ENCODE measurements at regions not wholly inside any gene's neighbourhood (a gene's known extent, or its start where the extent isn't known, plus 50 kb on each side); places are given as distances from the start of the nearest gene placed in this dataset.

DNA sequence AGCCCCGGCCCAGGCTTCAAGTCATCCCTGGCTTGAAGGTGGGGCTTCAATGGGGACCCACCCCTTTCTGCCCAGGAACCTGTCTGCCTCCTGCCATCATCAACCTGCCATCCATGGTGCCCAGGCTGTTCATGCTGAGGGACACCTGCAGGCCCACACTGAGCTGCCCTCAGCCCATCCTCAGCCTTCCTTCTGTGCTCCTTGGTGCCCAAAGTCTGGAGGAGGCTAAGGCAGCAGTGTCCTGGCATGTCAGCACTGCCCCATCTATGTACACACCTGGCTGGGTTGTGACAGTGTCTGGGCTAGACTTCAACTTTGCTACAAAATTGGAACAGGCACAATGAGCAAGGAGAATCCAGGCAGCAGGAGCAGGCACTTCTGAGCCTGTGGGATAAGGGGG is 745.3 kb upstream of the EPHA6 start:
- no peaks in the 10 kb centered on the region for H3K27me3 ChIP-seq (replicated peaks in 1 of 4; ENCODE audit: control insufficient read depth in 3 of 4, extremely low read depth in 1 of 4, insufficient read depth in 3 of 4, low read length in 3 of 4)
- no peak overlapping the region for H2BK20ac ChIP-seq (ENCODE audit: low read length)
- H3K18ac ChIP-seq (ENCODE audit: extremely low read depth, low read length): no peak overlapping the region
- H3K9ac ChIP-seq (replicated peaks in 1 of 4; ENCODE audit: extremely low read depth in 1 of 4, low read depth in 3 of 4, low read length in 3 of 4): no peak overlapping the region
- H3K79me2 ChIP-seq (ENCODE audit: control insufficient read depth in 1 of 2, insufficient read depth in 2 of 2, low read length in 2 of 2): no peaks in the 10 kb centered on the region
- no peak overlapping the region for H2BK120ac ChIP-seq (replicated peaks; ENCODE audit: low read depth, low read length)
- no peak overlapping the region for H2BK12ac ChIP-seq (ENCODE audit: low read depth, low read length)
- H4K20me1 ChIP-seq (replicated peaks in 1 of 2; ENCODE audit: control insufficient read depth in 1 of 2, insufficient read depth in 2 of 2, low read length in 2 of 2): no peaks in the 10 kb centered on the region
- no peak overlapping the region for H3K56ac ChIP-seq (replicated peaks; ENCODE audit: insufficient read length, low read depth, low read length)
- H3K36me3 ChIP-seq (ENCODE audit: control insufficient read depth in 2 of 4, insufficient read depth in 4 of 4, low read length in 3 of 4): no peaks in the 10 kb centered on the region
- H3K14ac ChIP-seq (ENCODE audit: insufficient read length): no peak overlapping the region
- H2BK5ac ChIP-seq (ENCODE audit: low read depth, low read length): no peak overlapping the region
- H2BK15ac ChIP-seq (ENCODE audit: low read length): no peak overlapping the region
- no peaks in the 10 kb centered on the region for H3K9me3 ChIP-seq (ENCODE audit: insufficient read depth in 2 of 2, low read depth in 1 of 2, low read length in 1 of 2)
- ChIA-PET CTCF (ENCODE audit: partially characterized antibody) (interaction anchor here (0.5 to 1.1 kb wide), 2 partner anchors 33 to 45 kb away, joined by 3 to 4 read pairs; no protein-coding TSS in a partner anchor), POLR2A (ENCODE audit: partially characterized antibody) (no interaction called here)
- H3K4me3 ChIP-seq (ENCODE audit: extremely low read depth in 1 of 4, insufficient read depth in 2 of 4, low read depth in 3 of 4, low read length in 4 of 4): no peak overlapping the region
- no peaks in the 10 kb centered on the region for H3K79me1 ChIP-seq (ENCODE audit: low read depth, low read length)
- WGBS, 2 experiments (ENCODE audit: extremely low coverage in 1 of 2, insufficient coverage in 1 of 2, insufficient read length in 1 of 2, insufficient replicate concordance in 2 of 2, low coverage in 1 of 2, low lambda C conversion rate in 2 of 2, missing lambda C conversion rate in 1 of 2): 91% methylated on average over 1 of the region's 1 CpG; no CpG with 5 or more reads in 1 of the 2 experiments
- H3K4me1 ChIP-seq (replicated peaks in 1 of 4; ENCODE audit: control insufficient read depth in 3 of 4, insufficient read depth in 4 of 4, low read length in 3 of 4): no peaks in the 10 kb centered on the region
- no peak for FAIRE-seq
- H3K23ac ChIP-seq (ENCODE audit: insufficient read length): no peak overlapping the region
- H2AFZ ChIP-seq (ENCODE audit: low read length): no peak overlapping the region
- no peak overlapping the region for H2AK5ac ChIP-seq (ENCODE audit: low read depth, low read length)
- H4K5ac ChIP-seq (ENCODE audit: insufficient read length, low read depth, low read length): no peak overlapping the region
- no peaks in the 10 kb centered on the region for H3K23me2 ChIP-seq (ENCODE audit: low read depth, low read length)
- no peak overlapping the region for H3K4me2 ChIP-seq (ENCODE audit: insufficient read depth in 1 of 2, low read depth in 2 of 2, low read length in 2 of 2)
- H3K27ac ChIP-seq (ENCODE audit: low read depth, low read length): no peak overlapping the region
- H4K91ac ChIP-seq (replicated peaks; ENCODE audit: insufficient read length, low read length): no peak overlapping the region
- H4K8ac ChIP-seq (ENCODE audit: extremely low read depth, insufficient read depth, low read length): no peak overlapping the region; the same call in 1 of the 2 replicates
- H3K4ac ChIP-seq (replicated peaks; ENCODE audit: insufficient read length, low read depth, low read length): no peak overlapping the region
- no peak for DNase-seq (ENCODE audit: low read depth in 1 of 2, low spot score in 2 of 2)
- TF ChIP-seq HDAC6 (IDR thresholded peaks at IDR 0.05; ENCODE audit: low read depth, low read length): no peak
- TF ChIP-seq CTCF (IDR thresholded peaks at IDR 0.05; ENCODE audit: control extremely low read depth in 1 of 3, insufficient read depth in 1 of 3, low read depth in 1 of 3, low read length in 3 of 3): no peak
- TF ChIP-seq KDM1A (IDR thresholded peaks at IDR 0.05; ENCODE audit: borderline replicate concordance, low read length): no peak
- TF ChIP-seq BCL11A (IDR thresholded peaks at IDR 0.05; ENCODE audit: low read depth in 2 of 2, low read length in 2 of 2): no peak
- no peak for TF ChIP-seq SIN3A (conservative IDR thresholded peaks at IDR 0.05 in 1 of 2, IDR thresholded peaks at IDR 0.05 in 1 of 2; ENCODE audit: low read depth in 1 of 2, low read length in 2 of 2)
- no peak for TF ChIP-seq CEBPB (IDR thresholded peaks at IDR 0.05; ENCODE audit: low read depth, low read length)
- TF ChIP-seq RAD21 (IDR thresholded peaks at IDR 0.05 in 1 of 2, conservative IDR thresholded peaks at IDR 0.05 in 1 of 2; ENCODE audit: low read depth in 2 of 2, low read length in 2 of 2): no peak
- no peak for TF ChIP-seq NANOG (IDR thresholded peaks at IDR 0.05; ENCODE audit: insufficient read depth, low read depth, low read length, poor library complexity, severe bottlenecking)
- TF ChIP-seq TCF12 (IDR thresholded peaks at IDR 0.05; ENCODE audit: low read depth, low read length): no peak
- no peak for TF ChIP-seq CBX5 (IDR thresholded peaks at IDR 0.05; ENCODE audit: low read depth, low read length)
- TF ChIP-seq CBX8 (IDR thresholded peaks at IDR 0.05; ENCODE audit: borderline replicate concordance, low read depth, low read length): no peak
- no peak for TF ChIP-seq JUND (IDR thresholded peaks at IDR 0.05; ENCODE audit: low read length)

All from H1 (cell line).